M059J (cell line): ENCODE measurements at regions not wholly inside any gene's neighbourhood (a gene's known extent, or its start where the extent isn't known, plus 50 kb on each side); places are given as distances from the start of the nearest gene placed in this dataset.

Experiments used
- DNase-seq: peaks from one replicate; pipeline ENCODE4 v3.0.0-alpha.2; 2012; ENCODE audit warnings: low read depth

GRCh38 chr14:27090716-27091115, 492.9 kb upstream of the NOVA1 start:
- no peak for DNase-seq

GRCh38 chr14:27091973-27092372, 494.1 kb upstream of the NOVA1 start:
- no peak for DNase-seq

- no peak for DNase-seq
Observed at GRCh38 chr14:27096091-27096490, 498.3 kb upstream of the NOVA1 start.

- DNase-seq: no peak
Observed at GRCh38 chr14:27098451-27098850, 500.6 kb upstream of the NOVA1 start.

- DNase-seq: no peak
Observed at GRCh38 chr14:27114180-27114579, 516.3 kb upstream of the NOVA1 start.

GRCh38 chr14:27123162-27123561, 525.3 kb upstream of the NOVA1 start:
- no peak for DNase-seq

- no peak for DNase-seq
Observed at GRCh38 chr14:27127838-27128237, 530.0 kb upstream of the NOVA1 start.

- no peak for DNase-seq
Observed at GRCh38 chr14:27134200-27134599, 536.4 kb upstream of the NOVA1 start.

- DNase-seq: no peak
Observed at GRCh38 chr14:27145170-27145569, 547.3 kb upstream of the NOVA1 start.

GRCh38 chr14:27148143-27148542, 550.3 kb upstream of the NOVA1 start:
- DNase-seq: no peak

GRCh38 chr14:27164139-27164538, 566.3 kb upstream of the NOVA1 start:
- DNase-seq: no peak

GRCh38 chr14:27175489-27175888, 577.7 kb upstream of the NOVA1 start:
- DNase-seq: no peak

GRCh38 chr14:27181333-27181732, 583.5 kb upstream of the NOVA1 start:
- DNase-seq: no peak

GRCh38 chr14:27184427-27184826, 586.6 kb upstream of the NOVA1 start:
- DNase-seq: no peak

- DNase-seq: no peak
Observed at GRCh38 chr14:27186048-27186447, 588.2 kb upstream of the NOVA1 start.

GRCh38 chr14:27187136-27187535, 589.3 kb upstream of the NOVA1 start:
- DNase-seq: no peak

- DNase-seq: no peak
Observed at GRCh38 chr14:27190296-27190695, 592.5 kb upstream of the NOVA1 start.

- DNase-seq: no peak
Observed at GRCh38 chr14:27199272-27199671, 601.4 kb upstream of the NOVA1 start.

- no peak for DNase-seq
Observed at GRCh38 chr14:27205036-27205435, 607.2 kb upstream of the NOVA1 start.

GRCh38 chr14:27211741-27212140, 613.9 kb upstream of the NOVA1 start:
- no peak for DNase-seq

- DNase-seq: no peak
Observed at GRCh38 chr14:27222671-27223070, 624.8 kb upstream of the NOVA1 start.

- DNase-seq: no peak
Observed at GRCh38 chr14:27223906-27224305, 626.1 kb upstream of the NOVA1 start.

- no peak for DNase-seq
Observed at GRCh38 chr14:27228053-27228452, 630.2 kb upstream of the NOVA1 start.

- no peak for DNase-seq
Observed at GRCh38 chr14:27234331-27234730, 636.5 kb upstream of the NOVA1 start.

GRCh38 chr14:27236601-27237000, 638.8 kb upstream of the NOVA1 start:
- no peak for DNase-seq
